IMR-90 (cell line): ENCODE measurements at regions not wholly inside any gene's neighbourhood (a gene's known extent, or its start where the extent isn't known, plus 50 kb on each side); places are given as distances from the start of the nearest gene placed in this dataset.

ENCODE experiments used
- ATAC-seq: fragments of 200-7000 bp; cut with Tn5 transposase; 2 replicates; pipeline ENCODE4 v1.9.1; 2020; ENCODE audit warnings: low read depth, mild to moderate bottlenecking, moderate library complexity
- BruUV-seq: library from RNA; stranded (reverse); fragments of 400-500 nt; replicated peaks from 2 replicates; lab custom pipeline; 2021; lab: Mats Ljungman, UMichigan
- CTCF ChIA-PET: fragments of 300-600 bp; formaldehyde crosslinking; extraction: SDS; loops from one replicate; lab custom pipeline; 2021; ENCODE audit warnings: antibody characterized with exemption; lab: Yijun Ruan, JAX
- POLR2A ChIA-PET: fragments of 300-600 bp; sonication (Branson Sonifier 250); formaldehyde crosslinking; loops from one replicate; lab custom pipeline; 2022; ENCODE audit warnings: antibody characterized with exemption; ENCODE audit not compliant: unreplicated experiment; lab: Charles Lee
- DNase-seq: peaks from one replicate; pipeline ENCODE4 v3.0.0; 2013
- H2AFZ ChIP-seq: replicated peaks from 2 replicates; pipeline ENCODE3; 2013; ENCODE audit warnings: low read length, mild to moderate bottlenecking; ENCODE audit not compliant: poor library complexity
- H2AK5ac ChIP-seq: 2 replicates; pipeline ENCODE4 v1.6.1; 2013; ENCODE audit warnings: low read depth, low read length, inconsistent platforms
- H2AK9ac ChIP-seq: replicated peaks from 2 replicates; pipeline ENCODE3; 2013; ENCODE audit warnings: mild to moderate bottlenecking, low read depth, low read length, moderate library complexity; ENCODE audit not compliant: poor library complexity
- H2BK120ac ChIP-seq: 2 replicates; pipeline ENCODE4 v1.6.1; 2013; ENCODE audit warnings: low read depth, low read length, inconsistent platforms
- H2BK15ac ChIP-seq: 3 replicates; pipeline ENCODE4 v1.6.1; 2013; ENCODE audit warnings: low read depth, low read length, inconsistent platforms
- H2BK20ac ChIP-seq: 2 replicates; pipeline ENCODE4 v1.6.1; 2013; ENCODE audit warnings: low read depth, mild to moderate bottlenecking, inconsistent platforms, low read length, moderate library complexity
- H2BK5ac ChIP-seq: 2 replicates; pipeline ENCODE4 v1.6.1; 2013; ENCODE audit warnings: mild to moderate bottlenecking, low read depth, low read length, inconsistent platforms; ENCODE audit not compliant: poor library complexity, severe bottlenecking
- H3K14ac ChIP-seq: replicated peaks from 2 replicates; pipeline ENCODE4 v1.6.1; 2013; ENCODE audit warnings: low read depth, low read length, inconsistent platforms
- H3K18ac ChIP-seq: 2 replicates; pipeline ENCODE4 v1.6.1; 2013; ENCODE audit warnings: low read depth, low read length, control low read depth
- H3K23ac ChIP-seq: 2 replicates; pipeline ENCODE4 v1.6.1; 2013; ENCODE audit warnings: low read depth, low read length, inconsistent platforms
- H3K27ac ChIP-seq: 2 replicates; pipeline ENCODE4 v1.5.1; 2013; ENCODE audit warnings: mild to moderate bottlenecking, control low read depth, low read length; ENCODE audit not compliant: insufficient read depth
- H3K27me3 ChIP-seq: 2 replicates; pipeline ENCODE4 v1.6.1; 2013; ENCODE audit warnings: low read length; ENCODE audit not compliant: control insufficient read depth, insufficient read depth
- H3K36me3 ChIP-seq: 2 replicates; pipeline ENCODE4 v1.6.1; 2013; ENCODE audit warnings: low read length, mixed read lengths; ENCODE audit not compliant: control insufficient read depth, insufficient read depth
- H3K4ac ChIP-seq: 2 replicates; pipeline ENCODE4 v1.6.1; 2013; ENCODE audit warnings: low read depth, low read length, inconsistent platforms
- H3K4me1 ChIP-seq: 2 replicates; pipeline ENCODE4 v1.6.1; 2013; ENCODE audit warnings: low read length, mixed read lengths; ENCODE audit not compliant: control insufficient read depth, insufficient read depth
- H3K4me2 ChIP-seq: 2 replicates; pipeline ENCODE4 v1.6.1; 2013; ENCODE audit warnings: low read depth, mild to moderate bottlenecking, control low read depth, low read length, moderate library complexity
- H3K4me3 ChIP-seq: 2 replicates; pipeline ENCODE4 v1.5.1; 2013; ENCODE audit warnings: low read depth, mild to moderate bottlenecking, control low read depth, low read length, moderate library complexity; ENCODE audit not compliant: insufficient read depth
- H3K56ac ChIP-seq: 2 replicates; pipeline ENCODE4 v1.6.1; 2013; ENCODE audit warnings: low read length, inconsistent platforms; ENCODE audit not compliant: insufficient read depth; ENCODE audit errors: extremely low read depth
- H3K79me1 ChIP-seq, 2 experiments: 2 replicates each; pipeline ENCODE4 v1.6.1; 2013; ENCODE audit warnings: low read length in 2 of 2, inconsistent platforms in 1 of 2, low read depth in 1 of 2
- H3K9ac ChIP-seq: 2 replicates; pipeline ENCODE4 v1.6.1; 2013; ENCODE audit warnings: low read depth, low read length, control low read depth
- H3K9me1 ChIP-seq: 2 replicates; pipeline ENCODE4 v1.6.1; 2013; ENCODE audit warnings: low read length, inconsistent platforms; ENCODE audit not compliant: insufficient read depth
- H3K9me3 ChIP-seq: 2 replicates; pipeline ENCODE4 v1.6.1; 2013; ENCODE audit warnings: low read length; ENCODE audit not compliant: control insufficient read depth, insufficient read depth
- H4K20me1 ChIP-seq: 2 replicates; pipeline ENCODE4 v1.6.1; 2013; ENCODE audit warnings: low read length, inconsistent platforms; ENCODE audit not compliant: insufficient read depth
- H4K5ac ChIP-seq: 2 replicates; pipeline ENCODE4 v1.6.1; 2013; ENCODE audit warnings: mild to moderate bottlenecking, low read depth, low read length, control low read depth
- H4K8ac ChIP-seq, 2 experiments: 2 replicates each; pipeline ENCODE4 v1.6.1; 2013; ENCODE audit warnings: low read depth in 2 of 2, low read length in 2 of 2, control low read depth in 1 of 2, inconsistent platforms in 1 of 2
- H4K91ac ChIP-seq: 2 replicates; pipeline ENCODE4 v1.6.1; 2013; ENCODE audit warnings: low read depth, low read length, inconsistent platforms; ENCODE audit not compliant: insufficient read depth
- MAFK ChIP-seq: IDR thresholded peaks from 2 replicates; pipeline ENCODE4 v1.6.1; 2012; ENCODE audit warnings: low read depth, low read length, improper control_type of control experiment
- RFX5 ChIP-seq: IDR thresholded peaks from 2 replicates; pipeline ENCODE4 v1.8.0; 2012; ENCODE audit warnings: low read depth, mild to moderate bottlenecking, low read length, moderate library complexity
- WGBS, 2 experiments: methylation state at CpG; one replicate each; pipeline versions ENCODE4 v1.1.5 to v1.1.7; 2013; ENCODE audit warnings: missing lambda C conversion rate in 2 of 2; ENCODE audit not compliant: insufficient read length in 1 of 2; ENCODE audit errors: extremely low coverage in 2 of 2; 5-methylcytosine and 5-hydroxymethylcytosine counted together
- dilution Hi-C: fragments of 300-500 bp; cut with HindIII; formaldehyde crosslinking; loops from one replicate; pipeline ENCODE4 v1.14.3; 2018; ENCODE audit warnings: low sequenced_read_pairs; ENCODE audit not compliant: unreplicated experiment
- in situ Hi-C: fragments of 300-500 bp; cut with MboI; formaldehyde crosslinking; loops from 3 replicates; pipeline ENCODE4 v1.14.3; 2019; ENCODE audit warnings: low sequenced_read_pairs, inconsistent platforms, mixed read lengths
- intact Hi-C: fragments of 100-400 bp; cut with micrococcal nuclease; formaldehyde crosslinking; loops from 2 replicates; pipeline ENCODE4 v1.10.0; 2022

DNA sequence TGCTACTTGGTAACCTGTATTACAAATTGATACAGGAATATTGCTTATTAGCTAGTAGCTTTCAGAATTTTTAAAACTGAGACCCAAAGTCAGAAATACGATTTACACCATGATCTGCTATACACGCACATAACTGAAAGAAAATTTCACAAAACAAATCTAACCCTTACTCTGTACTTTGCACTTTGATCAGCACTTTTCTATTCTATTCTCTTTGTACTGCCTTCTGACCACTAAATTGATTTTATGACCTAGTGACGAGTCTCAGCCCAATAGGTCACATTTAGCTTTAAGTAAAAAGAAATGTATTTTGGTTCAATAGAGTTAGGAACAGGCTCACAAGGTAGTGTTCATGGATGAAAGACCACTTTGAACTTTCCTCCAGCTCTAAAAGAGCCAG, 252.5 kb downstream of the TBX18 start:
- no peak overlapping the region for H2BK15ac ChIP-seq
- H3K9ac ChIP-seq: no peak overlapping the region
- POLR2A ChIA-PET: no interaction called here
- no peak for TF ChIP-seq MAFK
- TF ChIP-seq RFX5: no peak
- H2AFZ ChIP-seq: no peak overlapping the region
- no peak overlapping the region for H3K14ac ChIP-seq
- no peak overlapping the region for H2BK120ac ChIP-seq
- H3K4me1 ChIP-seq: no peaks in the 10 kb centered on the region
- H3K27ac ChIP-seq: no peak overlapping the region
- H2AK5ac ChIP-seq: no peak overlapping the region
- dilution Hi-C loops (no loop called here), in situ Hi-C loops (no loop called here), intact Hi-C loops (no loop called here)
- no peak overlapping the region for H2AK9ac ChIP-seq
- no peak overlapping the region for H4K8ac ChIP-seq
- H3K9me3 ChIP-seq: no peaks in the 10 kb centered on the region
- no peaks in the 10 kb centered on the region for H3K9me1 ChIP-seq
- CTCF ChIA-PET: no interaction called here
- DNase-seq: no peak
- ATAC-seq: no peak
- no peak overlapping the region for H3K18ac ChIP-seq
- no peaks in the 10 kb centered on the region for H3K36me3 ChIP-seq
- H2BK20ac ChIP-seq: no peak overlapping the region
- H3K4me2 ChIP-seq: no peak overlapping the region
- BruUV-seq: no TSS peak
- no peaks in the 10 kb centered on the region; the same call in 1 of the 2 replicates for H3K27me3 ChIP-seq
- no peak overlapping the region for H3K4ac ChIP-seq
- H3K56ac ChIP-seq: no peak overlapping the region
- H4K91ac ChIP-seq: no peak overlapping the region
- H4K5ac ChIP-seq: no peak overlapping the region
- no CpG with 5 or more reads among the region's 3 CpGs for WGBS, 2 experiments
- H3K23ac ChIP-seq: no peak overlapping the region
- H4K20me1 ChIP-seq: no peaks in the 10 kb centered on the region
- H3K79me1 ChIP-seq: no peaks in the 10 kb centered on the region
- no peak overlapping the region for H2BK5ac ChIP-seq
- no peak overlapping the region for H3K4me3 ChIP-seq
